ENCODE measurements at regions not wholly inside any gene's neighbourhood (a gene's known extent, or its start where the extent isn't known, plus 50 kb on each side); places are given as distances from the start of the nearest gene placed in this dataset.

GRCh38 chr13:99620806-99621205 lies 119.5 kb downstream of the TM9SF2 start:
- no peaks in the 10 kb centered on the region for H3K9me3 ChIP-seq (ENCODE audit: control insufficient read depth, low read length)
- 92 to 95% methylated on average over 3 of the region's 3 CpGs for WGBS, 2 experiments
- no peak overlapping the region for H3K4me3 ChIP-seq (ENCODE audit: insufficient read depth, low read depth, low read length)
- no peaks in the 10 kb centered on the region for H3K36me3 ChIP-seq (ENCODE audit: control insufficient read depth, insufficient read depth, low read length)
- H3K27me3 ChIP-seq (ENCODE audit: control insufficient read depth, insufficient read depth, low read length, poor library complexity, severe bottlenecking), result no peaks in the 10 kb centered on the region
- no peak overlapping the region for H3K27ac ChIP-seq (ENCODE audit: insufficient read depth, low read depth, low read length, poor library complexity, severe bottlenecking)
- peaks cover 4% of the 10 kb centered on the region for H3K4me1 ChIP-seq (ENCODE audit: control insufficient read depth, insufficient read depth, low read length)

- Histone ChIP-seq H3K36me3 (ENCODE audit: control insufficient read depth, insufficient read depth, low read length) (no peaks in the 10 kb centered on the region), H3K27me3 (ENCODE audit: control insufficient read depth, insufficient read depth, low read length, poor library complexity, severe bottlenecking) (no peaks in the 10 kb centered on the region), H3K9me3 (ENCODE audit: control insufficient read depth, low read length) (no peaks in the 10 kb centered on the region), H3K27ac (ENCODE audit: insufficient read depth, low read depth, low read length, poor library complexity, severe bottlenecking) (no peak overlapping the region), H3K4me1 (ENCODE audit: control insufficient read depth, insufficient read depth, low read length) (peaks cover 6% of the 10 kb centered on the region), H3K4me3 (ENCODE audit: insufficient read depth, low read depth, low read length) (no peak overlapping the region)
- WGBS, 2 experiments, result 95 to 100% methylated on average over 2 of the region's 2 CpGs
Observed at GRCh38 chr13:99619207-99619606, 117.9 kb downstream of the TM9SF2 start.

GRCh38 chr13:99617474-99618255 lies 116.4 kb downstream of the TM9SF2 start:
- Histone ChIP-seq H3K4me1 (ENCODE audit: control insufficient read depth, insufficient read depth, low read length) (peaks cover 19% of the 10 kb centered on the region), H3K4me3 (ENCODE audit: insufficient read depth, low read depth, low read length) (no peak overlapping the region), H3K36me3 (ENCODE audit: control insufficient read depth, insufficient read depth, low read length) (no peaks in the 10 kb centered on the region), H3K27me3 (ENCODE audit: control insufficient read depth, insufficient read depth, low read length, poor library complexity, severe bottlenecking) (no peaks in the 10 kb centered on the region), H3K27ac (ENCODE audit: insufficient read depth, low read depth, low read length, poor library complexity, severe bottlenecking) (no peak overlapping the region), H3K9me3 (ENCODE audit: control insufficient read depth, low read length) (no peaks in the 10 kb centered on the region)
- WGBS, 2 experiments, result 29 to 31% methylated on average over 11 of the region's 11 CpGs

- Histone ChIP-seq H3K36me3 (ENCODE audit: control insufficient read depth, insufficient read depth, low read length) (no peaks in the 10 kb centered on the region), H3K4me1 (ENCODE audit: control insufficient read depth, insufficient read depth, low read length) (peaks cover 19% of the 10 kb centered on the region), H3K27me3 (ENCODE audit: control insufficient read depth, insufficient read depth, low read length, poor library complexity, severe bottlenecking) (no peaks in the 10 kb centered on the region), H3K27ac (ENCODE audit: insufficient read depth, low read depth, low read length, poor library complexity, severe bottlenecking) (no peak overlapping the region), H3K4me3 (ENCODE audit: insufficient read depth, low read depth, low read length) (no peak overlapping the region), H3K9me3 (ENCODE audit: control insufficient read depth, low read length) (no peaks in the 10 kb centered on the region)
- 72 to 77% methylated on average over 9 of the region's 9 CpGs for WGBS, 2 experiments
Observed at GRCh38 chr13:99614465-99614885, 113.2 kb downstream of the TM9SF2 start.

Data from ectodermal cell (in vitro differentiated cells).